GM23338 (cell line): ENCODE measurements at regions not wholly inside any gene's neighbourhood (a gene's known extent, or its start where the extent isn't known, plus 50 kb on each side); places are given as distances from the start of the nearest gene placed in this dataset.

Experiments used
- ATAC-seq: fragments of 200-7000 bp; cut with Tn5 transposase; 3 replicates; pipeline ENCODE4 v1.9.1; 2020
- DNase-seq: peaks from one replicate; pipeline ENCODE4 v3.0.0-alpha.2; 2015; ENCODE audit warnings: low spot score
- H2AFZ ChIP-seq: fragments of 200-600 bp; sonication (generic); 2 replicates; pipeline ENCODE4 v1.8.0; 2016; ENCODE audit warnings: antibody characterized with exemption, mild to moderate bottlenecking, moderate library complexity
- H3F3A ChIP-seq: fragments of 200-600 bp; sonication (generic); replicated peaks from 2 replicates; pipeline ENCODE4 v1.8.0; 2017; ENCODE audit warnings: antibody characterized with exemption, mixed run types, low read depth
- H3K27ac ChIP-seq: fragments of 200-600 bp; sonication (generic); 2 replicates; pipeline ENCODE4 v1.6.1; 2016; ENCODE audit warnings: low read depth
- H3K27me3 ChIP-seq: fragments of 200-600 bp; sonication (generic); 2 replicates; pipeline ENCODE4 v1.8.0; 2016; ENCODE audit warnings: mild to moderate bottlenecking, mixed run types, moderate library complexity; ENCODE audit not compliant: insufficient read depth
- H3K36me3 ChIP-seq: fragments of 200-600 bp; sonication (generic); 2 replicates; pipeline ENCODE4 v1.8.0; 2016; ENCODE audit warnings: mild to moderate bottlenecking; ENCODE audit not compliant: insufficient read depth
- H3K4me1 ChIP-seq: fragments of 200-600 bp; sonication (generic); 2 replicates; pipeline ENCODE4 v1.8.0; 2016; ENCODE audit warnings: mild to moderate bottlenecking, moderate library complexity; ENCODE audit not compliant: insufficient read depth
- H3K4me2 ChIP-seq: fragments of 200-600 bp; sonication (generic); 2 replicates; pipeline ENCODE4 v1.7.1; 2017; ENCODE audit warnings: mixed run types
- H3K4me3 ChIP-seq: fragments of 200-600 bp; sonication (generic); 2 replicates; pipeline ENCODE4 v1.6.1; 2016; ENCODE audit warnings: mixed run types
- H3K79me2 ChIP-seq: fragments of 200-600 bp; sonication (generic); replicated peaks from 2 replicates; pipeline ENCODE4 v1.8.0; 2017; ENCODE audit warnings: mild to moderate bottlenecking; ENCODE audit not compliant: insufficient read depth
- H3K9me2 ChIP-seq: fragments of 200-600 bp; sonication (generic); 2 replicates; pipeline ENCODE4 v1.8.0; 2017; ENCODE audit not compliant: insufficient read depth
- H4K20me1 ChIP-seq: fragments of 200-600 bp; sonication (generic); replicated peaks from 2 replicates; pipeline ENCODE4 v1.8.0; 2017; ENCODE audit warnings: mild to moderate bottlenecking; ENCODE audit not compliant: insufficient read depth
- H3K27ac Mint-ChIP-seq: 2 replicates; pipeline ENCODE4 v1.8.0; 2020; ENCODE audit warnings: inconsistent platforms, mild to moderate bottlenecking, moderate library complexity, mixed read lengths
- H3K27me3 Mint-ChIP-seq: 3 replicates; pipeline ENCODE4 v1.8.0; 2022; ENCODE audit warnings: low read depth, mild to moderate bottlenecking, moderate library complexity, mixed read lengths, inconsistent platforms; ENCODE audit not compliant: insufficient read depth, poor library complexity
- H3K36me3 Mint-ChIP-seq: 3 replicates; pipeline ENCODE4 v1.8.0; 2021; ENCODE audit warnings: low read depth, mild to moderate bottlenecking, inconsistent platforms, moderate library complexity, mixed read lengths
- H3K4me1 Mint-ChIP-seq: 3 replicates; pipeline ENCODE4 v1.8.0; 2020; ENCODE audit warnings: mild to moderate bottlenecking, inconsistent platforms, mixed read lengths
- H3K4me3 Mint-ChIP-seq: 3 replicates; pipeline ENCODE4 v1.8.0; 2021; ENCODE audit warnings: moderate library complexity, mild to moderate bottlenecking, inconsistent platforms, mixed read lengths
- H3K9me3 Mint-ChIP-seq: 3 replicates; pipeline ENCODE4 v1.8.0; 2020; ENCODE audit warnings: moderate library complexity, mild to moderate bottlenecking, inconsistent platforms, mixed read lengths
- CREB1 ChIP-seq: fragments of 250-450 bp; sonication (Bioruptor Pico); IDR thresholded peaks from 2 replicates; pipeline ENCODE4 v1.5.0; 2020; ENCODE audit warnings: low read depth, mild to moderate bottlenecking, moderate library complexity
- EZH2 ChIP-seq: fragments of 200-600 bp; sonication (generic); IDR thresholded peaks from one replicate; pipeline ENCODE4 v1.8.0; 2017; ENCODE audit warnings: antibody characterized with exemption, mild to moderate bottlenecking, low read depth; ENCODE audit not compliant: unreplicated experiment
- EZH2phosphoT487 ChIP-seq: fragments of 200-600 bp; sonication (generic); IDR thresholded peaks from one replicate; pipeline ENCODE4 v1.8.1; 2018; ENCODE audit warnings: antibody characterized with exemption; ENCODE audit not compliant: unreplicated experiment
- NANOG ChIP-seq: IDR thresholded peaks from 2 replicates; pipeline ENCODE4 v1.6.1; 2016; ENCODE audit warnings: antibody characterized with exemption, borderline replicate concordance
- POLR2AphosphoS5 ChIP-seq: IDR thresholded peaks from 2 replicates; pipeline ENCODE4 v1.6.1; 2016; ENCODE audit warnings: antibody characterized with exemption, low read depth
- STAT1 ChIP-seq: IDR thresholded peaks from one replicate; pipeline ENCODE4 v1.6.1; 2016; ENCODE audit warnings: antibody characterized with exemption; ENCODE audit not compliant: unreplicated experiment
- ZNF114 ChIP-seq: fragments of 250-450 bp; sonication (Bioruptor Pico); IDR thresholded peaks from 2 replicates; pipeline ENCODE4 v1.5.0; 2020; ENCODE audit warnings: mild to moderate bottlenecking, moderate library complexity
- ZNF331 ChIP-seq: fragments of 250-450 bp; sonication (Bioruptor Pico); IDR thresholded peaks from 2 replicates; pipeline ENCODE4 v1.5.0; 2020; ENCODE audit warnings: low read depth, mild to moderate bottlenecking, moderate library complexity
- TF ChIP-seq, protein P1 (sequence below): IDR thresholded peaks from one replicate; pipeline ENCODE4 v1.6.1; 2018; ENCODE audit warnings: antibody characterized with exemption; ENCODE audit not compliant: unreplicated experiment
- TF ChIP-seq, protein P2 (sequence below): fragments of 250-450 bp; sonication (Bioruptor Pico); IDR thresholded peaks from 2 replicates; pipeline ENCODE4 v1.5.0; 2020; ENCODE audit warnings: mild to moderate bottlenecking, moderate library complexity
- TF ChIP-seq, protein P3 (sequence below), 2 experiments: fragments of 200-600 bp in 1 of 2; sonication (generic) in 1 of 2; conservative IDR thresholded peaks; 2 replicates each; pipeline versions ENCODE4 v1.5.1 to v1.6.1; 2016 to 2017; ENCODE audit warnings: antibody characterized with exemption in 2 of 2, low read depth in 2 of 2, mild to moderate bottlenecking in 2 of 2, moderate library complexity in 1 of 2

DNA sequence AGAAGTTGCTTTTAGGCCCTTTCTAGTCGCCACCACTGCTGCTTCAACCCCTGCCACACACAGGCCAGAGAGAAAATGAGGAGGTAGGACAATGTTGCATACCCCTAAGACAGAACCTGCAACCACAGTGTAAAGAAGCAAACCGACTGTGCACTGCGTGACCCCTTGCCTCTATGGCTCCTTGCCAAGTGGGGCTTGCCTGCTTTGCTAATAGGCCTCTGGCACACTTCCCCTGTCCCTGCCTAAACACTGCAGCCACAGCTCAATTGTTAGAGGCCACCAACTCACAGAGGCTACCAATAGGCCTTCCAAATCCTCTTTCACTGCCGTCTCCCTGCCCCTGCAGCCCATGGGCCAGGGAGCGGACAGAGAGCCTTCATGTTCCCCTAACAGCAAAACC lies 280.1 kb downstream of the CDH10 start:
- no peak overlapping the region for H2AFZ ChIP-seq
- Mint-ChIP-seq H3K27ac (no peak overlapping the region), H3K4me3 (no peak overlapping the region), H3K9me3 (no peaks in the 10 kb centered on the region; the same call in 1 of the 3 replicates), H3K27me3 (peaks cover 5% of the 10 kb centered on the region), H3K4me1 (no peaks in the 10 kb centered on the region), H3K36me3 (peaks cover 5% of the 10 kb centered on the region; the same call in 1 of the 3 replicates)
- no peak for DNase-seq
- no peaks in the 10 kb centered on the region for H3F3A ChIP-seq
- no peak overlapping the region for H3K4me3 ChIP-seq
- TF ChIP-seq ZNF331 (no peak), ZNF114 (CRISPR knock-in tag) (no peak), POLR2AphosphoS5 (no peak), EZH2 (no peak), CREB1 (no peak), NANOG (no peak), EZH2phosphoT487 (no peak), STAT1 (no peak)
- TF ChIP-seq, protein P1, sequence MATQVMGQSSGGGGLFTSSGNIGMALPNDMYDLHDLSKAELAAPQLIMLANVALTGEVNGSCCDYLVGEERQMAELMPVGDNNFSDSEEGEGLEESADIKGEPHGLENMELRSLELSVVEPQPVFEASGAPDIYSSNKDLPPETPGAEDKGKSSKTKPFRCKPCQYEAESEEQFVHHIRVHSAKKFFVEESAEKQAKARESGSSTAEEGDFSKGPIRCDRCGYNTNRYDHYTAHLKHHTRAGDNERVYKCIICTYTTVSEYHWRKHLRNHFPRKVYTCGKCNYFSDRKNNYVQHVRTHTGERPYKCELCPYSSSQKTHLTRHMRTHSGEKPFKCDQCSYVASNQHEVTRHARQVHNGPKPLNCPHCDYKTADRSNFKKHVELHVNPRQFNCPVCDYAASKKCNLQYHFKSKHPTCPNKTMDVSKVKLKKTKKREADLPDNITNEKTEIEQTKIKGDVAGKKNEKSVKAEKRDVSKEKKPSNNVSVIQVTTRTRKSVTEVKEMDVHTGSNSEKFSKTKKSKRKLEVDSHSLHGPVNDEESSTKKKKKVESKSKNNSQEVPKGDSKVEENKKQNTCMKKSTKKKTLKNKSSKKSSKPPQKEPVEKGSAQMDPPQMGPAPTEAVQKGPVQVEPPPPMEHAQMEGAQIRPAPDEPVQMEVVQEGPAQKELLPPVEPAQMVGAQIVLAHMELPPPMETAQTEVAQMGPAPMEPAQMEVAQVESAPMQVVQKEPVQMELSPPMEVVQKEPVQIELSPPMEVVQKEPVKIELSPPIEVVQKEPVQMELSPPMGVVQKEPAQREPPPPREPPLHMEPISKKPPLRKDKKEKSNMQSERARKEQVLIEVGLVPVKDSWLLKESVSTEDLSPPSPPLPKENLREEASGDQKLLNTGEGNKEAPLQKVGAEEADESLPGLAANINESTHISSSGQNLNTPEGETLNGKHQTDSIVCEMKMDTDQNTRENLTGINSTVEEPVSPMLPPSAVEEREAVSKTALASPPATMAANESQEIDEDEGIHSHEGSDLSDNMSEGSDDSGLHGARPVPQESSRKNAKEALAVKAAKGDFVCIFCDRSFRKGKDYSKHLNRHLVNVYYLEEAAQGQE, result no peak
- TF ChIP-seq, protein P2, sequence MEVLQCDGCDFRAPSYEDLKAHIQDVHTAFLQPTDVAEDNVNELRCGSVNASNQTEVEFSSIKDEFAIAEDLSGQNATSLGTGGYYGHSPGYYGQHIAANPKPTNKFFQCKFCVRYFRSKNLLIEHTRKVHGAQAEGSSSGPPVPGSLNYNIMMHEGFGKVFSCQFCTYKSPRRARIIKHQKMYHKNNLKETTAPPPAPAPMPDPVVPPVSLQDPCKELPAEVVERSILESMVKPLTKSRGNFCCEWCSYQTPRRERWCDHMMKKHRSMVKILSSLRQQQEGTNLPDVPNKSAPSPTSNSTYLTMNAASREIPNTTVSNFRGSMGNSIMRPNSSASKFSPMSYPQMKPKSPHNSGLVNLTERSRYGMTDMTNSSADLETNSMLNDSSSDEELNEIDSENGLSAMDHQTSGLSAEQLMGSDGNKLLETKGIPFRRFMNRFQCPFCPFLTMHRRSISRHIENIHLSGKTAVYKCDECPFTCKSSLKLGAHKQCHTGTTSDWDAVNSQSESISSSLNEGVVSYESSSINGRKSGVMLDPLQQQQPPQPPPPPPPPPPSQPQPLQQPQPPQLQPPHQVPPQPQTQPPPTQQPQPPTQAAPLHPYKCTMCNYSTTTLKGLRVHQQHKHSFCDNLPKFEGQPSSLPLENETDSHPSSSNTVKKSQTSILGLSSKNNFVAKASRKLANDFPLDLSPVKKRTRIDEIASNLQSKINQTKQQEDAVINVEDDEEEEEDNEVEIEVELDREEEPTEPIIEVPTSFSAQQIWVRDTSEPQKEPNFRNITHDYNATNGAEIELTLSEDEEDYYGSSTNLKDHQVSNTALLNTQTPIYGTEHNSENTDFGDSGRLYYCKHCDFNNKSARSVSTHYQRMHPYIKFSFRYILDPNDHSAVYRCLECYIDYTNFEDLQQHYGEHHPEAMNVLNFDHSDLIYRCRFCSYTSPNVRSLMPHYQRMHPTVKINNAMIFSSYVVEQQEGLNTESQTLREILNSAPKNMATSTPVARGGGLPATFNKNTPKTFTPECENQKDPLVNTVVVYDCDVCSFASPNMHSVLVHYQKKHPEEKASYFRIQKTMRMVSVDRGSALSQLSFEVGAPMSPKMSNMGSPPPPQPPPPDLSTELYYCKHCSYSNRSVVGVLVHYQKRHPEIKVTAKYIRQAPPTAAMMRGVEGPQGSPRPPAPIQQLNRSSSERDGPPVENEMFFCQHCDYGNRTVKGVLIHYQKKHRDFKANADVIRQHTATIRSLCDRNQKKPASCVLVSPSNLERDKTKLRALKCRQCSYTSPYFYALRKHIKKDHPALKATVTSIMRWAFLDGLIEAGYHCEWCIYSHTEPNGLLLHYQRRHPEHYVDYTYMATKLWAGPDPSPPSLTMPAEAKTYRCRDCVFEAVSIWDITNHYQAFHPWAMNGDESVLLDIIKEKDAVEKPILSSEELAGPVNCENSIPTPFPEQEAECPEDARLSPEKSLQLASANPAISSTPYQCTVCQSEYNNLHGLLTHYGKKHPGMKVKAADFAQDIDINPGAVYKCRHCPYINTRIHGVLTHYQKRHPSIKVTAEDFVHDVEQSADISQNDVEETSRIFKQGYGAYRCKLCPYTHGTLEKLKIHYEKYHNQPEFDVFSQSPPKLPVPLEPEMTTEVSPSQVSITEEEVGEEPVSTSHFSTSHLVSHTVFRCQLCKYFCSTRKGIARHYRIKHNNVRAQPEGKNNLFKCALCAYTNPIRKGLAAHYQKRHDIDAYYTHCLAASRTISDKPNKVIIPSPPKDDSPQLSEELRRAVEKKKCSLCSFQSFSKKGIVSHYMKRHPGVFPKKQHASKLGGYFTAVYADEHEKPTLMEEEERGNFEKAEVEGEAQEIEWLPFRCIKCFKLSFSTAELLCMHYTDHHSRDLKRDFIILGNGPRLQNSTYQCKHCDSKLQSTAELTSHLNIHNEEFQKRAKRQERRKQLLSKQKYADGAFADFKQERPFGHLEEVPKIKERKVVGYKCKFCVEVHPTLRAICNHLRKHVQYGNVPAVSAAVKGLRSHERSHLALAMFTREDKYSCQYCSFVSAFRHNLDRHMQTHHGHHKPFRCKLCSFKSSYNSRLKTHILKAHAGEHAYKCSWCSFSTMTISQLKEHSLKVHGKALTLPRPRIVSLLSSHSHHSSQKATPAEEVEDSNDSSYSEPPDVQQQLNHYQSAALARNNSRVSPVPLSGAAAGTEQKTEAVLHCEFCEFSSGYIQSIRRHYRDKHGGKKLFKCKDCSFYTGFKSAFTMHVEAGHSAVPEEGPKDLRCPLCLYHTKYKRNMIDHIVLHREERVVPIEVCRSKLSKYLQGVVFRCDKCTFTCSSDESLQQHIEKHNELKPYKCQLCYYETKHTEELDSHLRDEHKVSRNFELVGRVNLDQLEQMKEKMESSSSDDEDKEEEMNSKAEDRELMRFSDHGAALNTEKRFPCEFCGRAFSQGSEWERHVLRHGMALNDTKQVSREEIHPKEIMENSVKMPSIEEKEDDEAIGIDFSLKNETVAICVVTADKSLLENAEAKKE (CRISPR knock-in tag), result no peak
- TF ChIP-seq, protein P3, sequence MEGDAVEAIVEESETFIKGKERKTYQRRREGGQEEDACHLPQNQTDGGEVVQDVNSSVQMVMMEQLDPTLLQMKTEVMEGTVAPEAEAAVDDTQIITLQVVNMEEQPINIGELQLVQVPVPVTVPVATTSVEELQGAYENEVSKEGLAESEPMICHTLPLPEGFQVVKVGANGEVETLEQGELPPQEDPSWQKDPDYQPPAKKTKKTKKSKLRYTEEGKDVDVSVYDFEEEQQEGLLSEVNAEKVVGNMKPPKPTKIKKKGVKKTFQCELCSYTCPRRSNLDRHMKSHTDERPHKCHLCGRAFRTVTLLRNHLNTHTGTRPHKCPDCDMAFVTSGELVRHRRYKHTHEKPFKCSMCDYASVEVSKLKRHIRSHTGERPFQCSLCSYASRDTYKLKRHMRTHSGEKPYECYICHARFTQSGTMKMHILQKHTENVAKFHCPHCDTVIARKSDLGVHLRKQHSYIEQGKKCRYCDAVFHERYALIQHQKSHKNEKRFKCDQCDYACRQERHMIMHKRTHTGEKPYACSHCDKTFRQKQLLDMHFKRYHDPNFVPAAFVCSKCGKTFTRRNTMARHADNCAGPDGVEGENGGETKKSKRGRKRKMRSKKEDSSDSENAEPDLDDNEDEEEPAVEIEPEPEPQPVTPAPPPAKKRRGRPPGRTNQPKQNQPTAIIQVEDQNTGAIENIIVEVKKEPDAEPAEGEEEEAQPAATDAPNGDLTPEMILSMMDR (conservative IDR thresholded peaks at IDR 0.05; ENCODE audit: low read depth in 2 of 2), result no peak
- no peaks in the 10 kb centered on the region for H3K36me3 ChIP-seq
- no peak overlapping the region for H3K27ac ChIP-seq
- no peaks in the 10 kb centered on the region for H3K27me3 ChIP-seq
- no peaks in the 10 kb centered on the region for H3K79me2 ChIP-seq
- no peak overlapping the region for H3K4me2 ChIP-seq
- H3K4me1 ChIP-seq, result no peaks in the 10 kb centered on the region
- ATAC-seq, result no peak
- H3K9me2 ChIP-seq, result no peaks in the 10 kb centered on the region
- H4K20me1 ChIP-seq, result no peaks in the 10 kb centered on the region
